ENCODE measurements at regions not wholly inside any gene's neighbourhood (a gene's known extent, or its start where the extent isn't known, plus 50 kb on each side); places are given as distances from the start of the nearest gene placed in this dataset.

DNA sequence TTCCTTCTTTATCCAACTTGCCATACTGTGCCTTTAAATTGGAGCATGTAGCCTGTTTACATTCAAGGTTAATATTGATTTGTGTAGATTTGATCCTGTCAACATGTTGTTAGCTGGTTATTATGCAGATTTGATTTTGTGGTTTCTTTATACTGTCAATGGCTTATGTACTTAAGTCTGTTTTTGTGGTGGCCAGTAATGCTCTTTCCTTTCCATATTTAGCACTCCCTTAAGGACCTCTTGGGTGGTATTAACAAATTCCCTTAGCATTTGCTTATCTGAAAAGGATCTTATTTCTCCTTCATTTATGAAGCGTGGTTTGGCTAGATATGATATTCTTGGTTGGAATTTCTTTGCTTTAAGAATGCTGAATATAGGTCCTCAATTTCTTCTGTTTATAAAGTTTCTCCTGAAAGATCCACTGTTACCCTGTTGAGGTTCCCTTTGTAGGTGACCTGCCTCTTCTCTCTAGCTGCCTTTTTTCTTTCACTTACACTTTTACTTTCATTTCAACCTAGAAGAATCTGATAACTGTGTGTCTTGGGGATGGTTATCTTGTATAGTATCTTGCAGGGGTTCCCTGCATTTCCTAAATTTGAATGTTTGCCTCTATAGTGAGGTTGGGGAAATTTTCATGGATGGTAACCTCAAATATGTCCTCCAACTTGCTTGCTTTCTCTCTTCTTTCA, 86.9 kb upstream of the NEGR1 start:
- DNase-seq, result no peak

DNA sequence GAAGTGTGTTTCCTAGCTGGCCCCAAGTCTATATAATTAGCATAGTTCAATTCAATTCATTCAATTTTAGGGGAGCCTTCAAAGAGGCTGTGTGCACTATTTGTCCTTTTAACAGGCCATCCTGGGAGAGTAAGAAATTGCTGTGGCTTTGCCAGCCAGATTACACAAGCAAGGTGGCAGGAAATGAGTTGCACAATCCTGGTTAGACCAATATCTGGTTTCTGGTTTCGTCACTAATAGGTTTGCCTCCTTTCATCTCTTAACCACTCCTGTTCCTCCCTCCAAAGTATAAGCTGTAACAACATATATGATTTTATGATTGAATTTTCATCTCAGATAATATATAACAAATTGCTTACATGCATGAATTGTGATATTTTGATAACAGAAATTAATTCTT, 84.1 kb upstream of the NEGR1 start:
- DNase-seq, result peak; percentile 57

DNA sequence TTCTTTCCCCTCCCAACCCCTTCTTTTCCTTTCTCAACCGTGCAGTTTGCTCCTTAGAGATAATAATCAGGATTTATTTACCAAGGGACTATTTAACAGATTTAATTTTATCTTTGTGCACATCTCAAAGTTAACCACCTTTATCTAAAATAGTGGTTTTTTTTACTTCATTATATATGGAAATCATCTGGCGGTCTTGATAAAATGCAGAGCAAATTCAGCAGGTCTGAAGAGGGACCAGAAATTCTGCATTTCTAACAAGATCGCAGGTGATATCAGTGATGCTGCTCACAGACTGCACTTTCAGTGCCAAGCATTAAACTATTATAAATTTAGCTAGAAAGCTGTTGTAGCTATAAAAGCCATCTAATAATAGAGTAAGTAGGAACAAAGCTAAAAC, 83.4 kb upstream of the NEGR1 start:
- no peak for DNase-seq

DNA sequence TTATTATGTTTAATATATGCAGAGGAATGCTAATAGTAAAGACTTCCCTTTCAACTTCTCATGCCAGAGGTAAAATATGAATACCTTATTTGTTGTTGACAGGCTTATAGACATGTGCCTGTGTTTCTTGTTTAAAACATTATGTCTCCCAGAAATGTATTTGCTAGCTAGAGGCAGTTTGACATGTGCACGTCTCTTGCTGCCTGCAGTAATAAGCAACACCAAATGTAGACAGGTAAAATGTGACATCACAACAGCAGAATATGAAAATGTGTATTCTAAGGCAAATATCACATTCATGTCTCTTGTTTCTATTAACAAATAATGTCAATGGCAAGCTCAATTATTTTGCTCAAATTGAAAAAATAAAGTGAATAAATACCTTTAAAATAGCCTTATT, 80.2 kb upstream of the NEGR1 start:
- DNase-seq, result no peak

DNA sequence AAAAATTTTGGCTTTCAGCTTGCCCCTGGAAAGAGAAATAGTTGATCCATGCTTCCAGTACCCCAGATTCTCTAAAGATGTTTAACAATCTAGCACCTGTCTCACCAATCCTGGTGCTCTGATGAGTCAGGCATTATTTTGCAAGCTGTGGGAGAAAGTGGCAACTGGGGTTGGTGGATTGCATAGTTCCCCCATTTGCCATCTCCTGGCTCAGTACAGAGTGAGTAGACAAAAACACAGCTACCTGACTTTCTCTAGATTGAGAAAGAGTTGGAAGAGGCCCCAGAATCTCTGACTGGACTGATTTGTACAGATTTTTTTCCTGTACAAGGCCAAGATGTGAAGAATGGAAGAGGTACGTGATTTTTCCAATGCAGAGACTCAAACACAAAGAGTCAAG, 75.1 kb upstream of the NEGR1 start:
- DNase-seq, result no peak

DNA sequence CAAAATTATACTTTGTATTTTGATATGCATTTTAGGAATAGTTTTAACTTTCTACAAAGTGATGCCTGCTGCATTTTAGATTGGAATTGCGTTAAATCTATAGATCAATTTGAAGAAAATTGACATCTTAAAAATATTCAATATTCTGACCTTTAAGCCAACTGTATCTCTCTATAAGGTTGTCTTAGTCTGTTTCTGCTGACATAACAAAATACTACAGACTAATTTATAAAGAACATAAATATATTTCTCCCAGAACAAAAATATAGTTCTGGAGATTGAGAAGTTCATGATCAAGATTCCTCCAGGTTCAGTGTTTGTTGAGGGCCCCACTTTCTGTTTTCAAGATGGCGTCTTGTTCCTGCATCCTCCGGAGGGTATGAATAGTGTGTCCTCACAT, 73.6 kb upstream of the NEGR1 start:
- DNase-seq, result no peak

DNA sequence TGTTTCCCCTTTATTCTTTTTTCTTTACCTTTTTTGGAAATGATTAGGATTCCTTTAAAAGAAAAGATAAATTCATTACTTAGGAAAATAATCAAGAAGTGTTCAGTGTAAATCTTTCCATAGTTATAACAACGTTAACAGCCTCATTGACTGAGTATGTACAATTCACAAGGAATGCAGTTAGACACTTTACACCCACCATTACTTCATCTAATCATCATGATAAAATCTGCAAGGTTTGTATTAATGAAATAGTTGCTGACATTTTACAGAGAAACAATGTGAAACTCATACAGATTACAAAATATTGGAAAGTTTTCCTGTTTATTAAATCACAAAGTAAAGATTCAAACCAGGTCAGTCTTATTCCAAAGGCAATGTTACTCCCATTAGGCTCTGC, 59.3 kb upstream of the NEGR1 start:
- DNase-seq, result no peak

DNA sequence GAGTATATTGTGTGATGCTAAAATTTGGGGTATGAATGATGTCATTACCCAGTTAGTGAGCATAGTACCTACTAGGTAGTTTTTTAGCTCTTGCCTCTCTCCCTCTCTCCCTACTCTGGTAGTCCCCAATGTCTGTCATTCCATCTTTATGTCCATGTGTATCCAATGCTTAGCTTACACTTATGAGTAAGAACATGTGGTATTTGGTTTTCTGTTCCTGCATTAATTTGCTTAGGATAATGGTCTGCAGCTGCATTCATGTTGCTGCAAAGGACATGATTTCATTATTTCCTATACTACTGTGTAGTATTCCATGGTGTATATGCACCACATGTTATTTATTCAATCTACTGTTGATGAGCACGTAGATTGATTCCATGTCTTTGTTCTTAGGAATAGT, 54.4 kb upstream of the NEGR1 start:
- DNase-seq, result no peak

Data from NCI-H69 (cell line).